ENCODE measurements at regions not wholly inside any gene's neighbourhood (a gene's known extent, or its start where the extent isn't known, plus 50 kb on each side); places are given as distances from the start of the nearest gene placed in this dataset.

DNA sequence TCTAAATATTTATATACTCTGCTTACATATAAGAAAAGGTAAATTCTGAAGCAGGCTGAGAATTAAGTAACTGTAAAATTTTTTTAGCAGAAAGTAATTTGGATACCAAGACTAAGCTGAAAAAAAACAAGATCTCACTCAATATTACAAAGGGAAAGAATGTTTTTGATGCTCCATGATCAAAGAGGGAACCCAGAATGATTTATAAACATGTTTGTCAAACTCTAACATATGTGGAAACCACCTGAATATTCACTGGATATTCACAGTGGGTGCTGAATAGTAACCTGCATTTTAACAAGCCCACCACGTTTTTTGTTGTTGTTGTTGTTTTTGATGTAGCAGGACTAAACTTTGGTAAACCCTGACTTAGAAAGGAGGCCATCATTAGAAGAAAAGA lies 324.9 kb upstream of the GATB start:
- Mint-ChIP-seq H3K9me3 (ENCODE audit: insufficient read depth) (peaks cover 6% of the 10 kb centered on the region), H3K4me1 (peaks cover 8% of the 10 kb centered on the region), H3K27ac (no peak overlapping the region), H3K27me3 (peaks cover 3% of the 10 kb centered on the region), H3K4me3 (no peak overlapping the region)
- H3K9me3 ChIP-seq (ENCODE audit: control extremely low read depth in 1 of 3, control insufficient read depth in 2 of 3, insufficient read depth in 1 of 3, low read length in 2 of 3), result peaks cover 0 to 4% (median 3%) of the 10 kb centered on the region in 3 donors
- no peak overlapping the region for H2AFZ ChIP-seq (ENCODE audit: insufficient read depth, low read depth, low read length, poor library complexity, severe bottlenecking)
- no peaks in the 10 kb centered on the region for H3K36me3 ChIP-seq (replicated peaks in 1 of 2; ENCODE audit: control extremely low read depth in 1 of 2, control insufficient read depth in 1 of 2, extremely low read depth in 1 of 2, insufficient read depth in 2 of 2, low read length in 1 of 2)
- H3K9ac ChIP-seq (ENCODE audit: low read length), result no peak overlapping the region
- no peak for DNase-seq
- H4K20me1 ChIP-seq (ENCODE audit: control insufficient read depth, insufficient read depth, low read length, poor library complexity, severe bottlenecking), result no peaks in the 10 kb centered on the region
- ChIA-PET CTCF (no interaction called here), POLR2A (no interaction called here)
- no peak overlapping the region for H3K27ac ChIP-seq (ENCODE audit: low read length in 2 of 2)
- no peak overlapping the region for H3K4me3 ChIP-seq (ENCODE audit: control extremely low read depth in 1 of 5, extremely low read depth in 1 of 5, insufficient read depth in 1 of 5, low read depth in 2 of 5, low read length in 4 of 5)
- no peaks in the 10 kb centered on the region for H3K79me2 ChIP-seq (ENCODE audit: control insufficient read depth, insufficient read depth, low read length)
- no peaks in the 10 kb centered on the region for H3K27me3 ChIP-seq (replicated peaks in 1 of 4; ENCODE audit: control extremely low read depth in 1 of 4, control insufficient read depth in 3 of 4, insufficient read depth in 4 of 4, low read length in 3 of 4)
- H3K4me1 ChIP-seq (ENCODE audit: control insufficient read depth in 2 of 2, insufficient read depth in 2 of 2, low read length in 2 of 2), result peaks cover 5% of the 10 kb centered on the region in 2 donors
- intact Hi-C loops (cut with micrococcal nuclease), result no loop called here
- no peak overlapping the region for H3K4me2 ChIP-seq (replicated peaks; ENCODE audit: low read depth, low read length, poor library complexity, severe bottlenecking)
- ATAC-seq (ENCODE audit: low read depth), result no peak
- no CpG with 5 or more reads among the region's 1 CpG for WGBS (ENCODE audit: insufficient coverage)
- TF ChIP-seq, protein P1, sequence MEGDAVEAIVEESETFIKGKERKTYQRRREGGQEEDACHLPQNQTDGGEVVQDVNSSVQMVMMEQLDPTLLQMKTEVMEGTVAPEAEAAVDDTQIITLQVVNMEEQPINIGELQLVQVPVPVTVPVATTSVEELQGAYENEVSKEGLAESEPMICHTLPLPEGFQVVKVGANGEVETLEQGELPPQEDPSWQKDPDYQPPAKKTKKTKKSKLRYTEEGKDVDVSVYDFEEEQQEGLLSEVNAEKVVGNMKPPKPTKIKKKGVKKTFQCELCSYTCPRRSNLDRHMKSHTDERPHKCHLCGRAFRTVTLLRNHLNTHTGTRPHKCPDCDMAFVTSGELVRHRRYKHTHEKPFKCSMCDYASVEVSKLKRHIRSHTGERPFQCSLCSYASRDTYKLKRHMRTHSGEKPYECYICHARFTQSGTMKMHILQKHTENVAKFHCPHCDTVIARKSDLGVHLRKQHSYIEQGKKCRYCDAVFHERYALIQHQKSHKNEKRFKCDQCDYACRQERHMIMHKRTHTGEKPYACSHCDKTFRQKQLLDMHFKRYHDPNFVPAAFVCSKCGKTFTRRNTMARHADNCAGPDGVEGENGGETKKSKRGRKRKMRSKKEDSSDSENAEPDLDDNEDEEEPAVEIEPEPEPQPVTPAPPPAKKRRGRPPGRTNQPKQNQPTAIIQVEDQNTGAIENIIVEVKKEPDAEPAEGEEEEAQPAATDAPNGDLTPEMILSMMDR (IDR thresholded peaks at IDR 0.05), result no peak
- TF ChIP-seq EZH2 (IDR thresholded peaks at IDR 0.05; ENCODE audit: borderline replicate concordance, insufficient read depth, low read depth, low read length, poor library complexity, severe bottlenecking), result no peak

DNA sequence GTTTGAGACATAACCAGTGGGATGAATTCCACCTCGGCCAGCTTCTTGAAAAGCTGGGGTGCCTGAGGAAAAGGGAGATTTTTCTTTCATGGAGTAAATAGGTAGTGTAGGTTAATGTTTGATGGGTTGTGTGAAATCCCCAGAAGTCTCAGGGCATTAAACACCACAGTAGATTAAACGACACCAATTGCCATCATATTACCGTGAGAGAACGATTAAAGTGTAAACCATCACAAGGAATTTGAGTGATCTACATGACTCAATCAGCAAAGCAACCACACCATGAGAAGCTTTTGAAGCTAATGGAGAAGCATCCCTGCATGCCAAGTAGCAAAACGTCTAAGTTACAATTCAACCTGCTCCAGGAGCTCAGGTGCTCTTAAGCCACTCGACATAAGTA lies 322.5 kb upstream of the GATB start:
- Histone ChIP-seq H3K36me3 (replicated peaks in 1 of 2; ENCODE audit: control extremely low read depth in 1 of 2, control insufficient read depth in 1 of 2, extremely low read depth in 1 of 2, insufficient read depth in 2 of 2, low read length in 1 of 2) (no peaks in the 10 kb centered on the region), H2AFZ (ENCODE audit: insufficient read depth, low read depth, low read length, poor library complexity, severe bottlenecking) (no peak overlapping the region), H3K27me3 (replicated peaks in 1 of 4; ENCODE audit: control extremely low read depth in 1 of 4, control insufficient read depth in 3 of 4, insufficient read depth in 4 of 4, low read length in 3 of 4) (no peaks in the 10 kb centered on the region), H3K79me2 (ENCODE audit: control insufficient read depth, insufficient read depth, low read length) (no peaks in the 10 kb centered on the region), H3K9ac (ENCODE audit: low read length) (no peak overlapping the region), H3K4me2 (replicated peaks; ENCODE audit: low read depth, low read length, poor library complexity, severe bottlenecking) (no peak overlapping the region), H3K4me3 (ENCODE audit: control extremely low read depth in 1 of 5, extremely low read depth in 1 of 5, insufficient read depth in 1 of 5, low read depth in 2 of 5, low read length in 4 of 5) (no peak overlapping the region), H3K27ac (ENCODE audit: low read length in 2 of 2) (no peak overlapping the region), H3K9me3 (ENCODE audit: control extremely low read depth in 1 of 3, control insufficient read depth in 2 of 3, insufficient read depth in 1 of 3, low read length in 2 of 3) (peaks cover 0 to 4% (median 3%) of the 10 kb centered on the region in 3 donors), H4K20me1 (ENCODE audit: control insufficient read depth, insufficient read depth, low read length, poor library complexity, severe bottlenecking) (no peaks in the 10 kb centered on the region), H3K4me1 (ENCODE audit: control insufficient read depth in 2 of 2, insufficient read depth in 2 of 2, low read length in 2 of 2) (peaks cover 16 to 17% of the 10 kb centered on the region in 2 donors)
- no peak for TF ChIP-seq EZH2 (IDR thresholded peaks at IDR 0.05; ENCODE audit: borderline replicate concordance, insufficient read depth, low read depth, low read length, poor library complexity, severe bottlenecking)
- TF ChIP-seq, protein P1 (IDR thresholded peaks at IDR 0.05), result no peak
- H3K27ac Mint-ChIP-seq, result no peak overlapping the region
- POLR2A ChIA-PET, result no interaction called here
- DNase-seq, result no peak
- CTCF ChIA-PET, result no interaction called here
- no peak for ATAC-seq (ENCODE audit: low read depth)
- H3K9me3 Mint-ChIP-seq (ENCODE audit: insufficient read depth), result peaks cover 6% of the 10 kb centered on the region
- WGBS (ENCODE audit: insufficient coverage), result no CpG with 5 or more reads among the region's 6 CpGs
- H3K27me3 Mint-ChIP-seq, result peaks cover 3% of the 10 kb centered on the region
- peaks cover 19% of the 10 kb centered on the region for H3K4me1 Mint-ChIP-seq
- intact Hi-C loops (cut with micrococcal nuclease), result no loop called here
- no peak overlapping the region for H3K4me3 Mint-ChIP-seq

Measured in B cell (primary cell).